NCI-H1694 (cell line): ENCODE measurements at regions not wholly inside any gene's neighbourhood (a gene's known extent, or its start where the extent isn't known, plus 50 kb on each side); places are given as distances from the start of the nearest gene placed in this dataset.

Source experiments
- DNase-seq: peaks from one replicate; lab custom pipeline; 2025; lab: John Stamatoyannopoulos, UW

- DNase-seq, result no peak
These were observed 83.8 kb downstream of the AXIN2 start for GRCh38 chr17:65477600-65477999.

GRCh38 chr17:65474660-65475059 is 86.8 kb downstream of the AXIN2 start:
- DNase-seq, result no peak

- DNase-seq, result no peak
These were observed 87.5 kb downstream of the AXIN2 start for GRCh38 chr17:65473985-65474384.

GRCh38 chr17:65473363-65473762 is 88.1 kb downstream of the AXIN2 start:
- DNase-seq, result no peak

- DNase-seq, result no peak
These were observed 88.7 kb downstream of the AXIN2 start for GRCh38 chr17:65472666-65473309.

- no peak for DNase-seq
These were observed 90.7 kb downstream of the AXIN2 start for GRCh38 chr17:65470783-65471182.

GRCh38 chr17:65468321-65468720 is 93.1 kb downstream of the AXIN2 start:
- no peak for DNase-seq

- DNase-seq, result no peak
These were observed 94.3 kb downstream of the AXIN2 start for GRCh38 chr17:65467156-65467555.

GRCh38 chr17:65466547-65466946 is 94.9 kb downstream of the AXIN2 start:
- DNase-seq, result no peak

- DNase-seq, result no peak
These were observed 98.2 kb downstream of the AXIN2 start for GRCh38 chr17:65463242-65463641.

GRCh38 chr17:65459677-65460347 is 101.6 kb downstream of the AXIN2 start:
- DNase-seq, result no peak

- no peak for DNase-seq
These were observed 103.7 kb downstream of the AXIN2 start for GRCh38 chr17:65457635-65458257.

- DNase-seq, result no peak
These were observed 104.3 kb downstream of the AXIN2 start for GRCh38 chr17:65457183-65457582.

- DNase-seq, result no peak
These were observed 104.9 kb downstream of the AXIN2 start for GRCh38 chr17:65456368-65457151.

GRCh38 chr17:65455972-65456343 is 105.5 kb downstream of the AXIN2 start:
- DNase-seq, result no peak

GRCh38 chr17:65455154-65455971 is 106.1 kb downstream of the AXIN2 start:
- DNase-seq, result no peak

GRCh38 chr17:65453204-65453931 is 108.1 kb downstream of the AXIN2 start:
- DNase-seq, result no peak

GRCh38 chr17:65449495-65449894 is 112.0 kb downstream of the AXIN2 start:
- DNase-seq, result no peak

- no peak for DNase-seq
These were observed 113.6 kb downstream of the AXIN2 start for GRCh38 chr17:65447823-65448222.

GRCh38 chr17:65446838-65447526 is 114.5 kb downstream of the AXIN2 start:
- DNase-seq, result no peak

- DNase-seq, result no peak
These were observed 115.4 kb downstream of the AXIN2 start for GRCh38 chr17:65446043-65446442.
